ENCODE measurements at regions not wholly inside any gene's neighbourhood (a gene's known extent, or its start where the extent isn't known, plus 50 kb on each side); places are given as distances from the start of the nearest gene placed in this dataset.

DNA sequence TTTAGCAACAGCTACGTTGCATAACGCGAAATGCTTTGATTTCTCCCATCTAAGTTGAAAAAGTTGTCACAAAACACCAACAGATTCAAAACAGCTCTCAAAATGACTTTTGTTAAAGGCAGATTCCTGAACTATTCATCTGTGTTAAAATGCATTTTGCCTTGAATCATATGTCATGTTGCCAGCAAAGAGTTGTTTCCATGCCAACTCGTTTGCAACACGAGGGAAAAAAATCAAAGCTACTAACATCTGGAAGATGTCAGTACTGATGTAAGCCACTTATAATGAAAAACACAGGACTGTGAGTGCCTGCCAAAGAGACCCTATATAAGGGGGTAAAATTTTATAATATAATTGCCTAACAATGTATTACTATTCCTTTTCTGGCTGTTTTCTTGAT lies 182.7 kb upstream of the PTBP2 start:
- Histone ChIP-seq H3K9me1 (replicated peaks; ENCODE audit: control insufficient read depth, extremely low read depth, insufficient read depth, low read length) (no peaks in the 10 kb centered on the region), H3K4me2 (ENCODE audit: insufficient read depth, low read length) (no peak overlapping the region), H3K9me3 (replicated peaks; ENCODE audit: control insufficient read depth, insufficient read depth, low read length) (no peaks in the 10 kb centered on the region), H3K4me3 (replicated peaks in 1 of 3; ENCODE audit: insufficient read depth in 1 of 3, low read depth in 1 of 3, low read length in 3 of 3) (no peak overlapping the region), H2AFZ (ENCODE audit: low read depth, low read length) (no peak overlapping the region), H3K36me3 (ENCODE audit: control insufficient read depth in 2 of 2, extremely low read depth in 1 of 2, insufficient read depth in 2 of 2, low read length in 2 of 2) (no peaks in the 10 kb centered on the region), H3K4me1 (ENCODE audit: control insufficient read depth, extremely low read depth, insufficient read depth, low read length) (no peaks in the 10 kb centered on the region), H3K79me2 (ENCODE audit: control insufficient read depth, insufficient read depth, low read length) (no peaks in the 10 kb centered on the region), H4K20me1 (replicated peaks; ENCODE audit: control insufficient read depth, extremely low read depth, insufficient read depth, low read length) (no peaks in the 10 kb centered on the region), H3K27ac (ENCODE audit: insufficient read depth, low read depth, low read length) (no peak overlapping the region), H3K9ac (replicated peaks; ENCODE audit: extremely low read depth, insufficient read depth, low read length) (no peak overlapping the region), H3K27me3 (ENCODE audit: control insufficient read depth in 2 of 2, insufficient read depth in 2 of 2, low read length in 2 of 2) (peaks cover 0 to 5% of the 10 kb centered on the region in 2 experiments)
- TF ChIP-seq POLR2AphosphoS5 (IDR thresholded peaks at IDR 0.05; ENCODE audit: insufficient read depth, low read depth, low read length) = no peak
- TF ChIP-seq FOS (IDR thresholded peaks at IDR 0.05; ENCODE audit: borderline replicate concordance, insufficient read depth, low read length) = no peak
- TF ChIP-seq, protein P1, sequence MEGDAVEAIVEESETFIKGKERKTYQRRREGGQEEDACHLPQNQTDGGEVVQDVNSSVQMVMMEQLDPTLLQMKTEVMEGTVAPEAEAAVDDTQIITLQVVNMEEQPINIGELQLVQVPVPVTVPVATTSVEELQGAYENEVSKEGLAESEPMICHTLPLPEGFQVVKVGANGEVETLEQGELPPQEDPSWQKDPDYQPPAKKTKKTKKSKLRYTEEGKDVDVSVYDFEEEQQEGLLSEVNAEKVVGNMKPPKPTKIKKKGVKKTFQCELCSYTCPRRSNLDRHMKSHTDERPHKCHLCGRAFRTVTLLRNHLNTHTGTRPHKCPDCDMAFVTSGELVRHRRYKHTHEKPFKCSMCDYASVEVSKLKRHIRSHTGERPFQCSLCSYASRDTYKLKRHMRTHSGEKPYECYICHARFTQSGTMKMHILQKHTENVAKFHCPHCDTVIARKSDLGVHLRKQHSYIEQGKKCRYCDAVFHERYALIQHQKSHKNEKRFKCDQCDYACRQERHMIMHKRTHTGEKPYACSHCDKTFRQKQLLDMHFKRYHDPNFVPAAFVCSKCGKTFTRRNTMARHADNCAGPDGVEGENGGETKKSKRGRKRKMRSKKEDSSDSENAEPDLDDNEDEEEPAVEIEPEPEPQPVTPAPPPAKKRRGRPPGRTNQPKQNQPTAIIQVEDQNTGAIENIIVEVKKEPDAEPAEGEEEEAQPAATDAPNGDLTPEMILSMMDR (IDR thresholded peaks at IDR 0.05; ENCODE audit: extremely low read depth in 1 of 2, insufficient read depth in 1 of 2, low read depth in 1 of 2, low read length in 2 of 2) = no peak
- TF ChIP-seq JUN (IDR thresholded peaks at IDR 0.05; ENCODE audit: borderline replicate concordance, insufficient read depth, insufficient read length, low read depth) = no peak
- TF ChIP-seq POLR2A (IDR thresholded peaks at IDR 0.05; ENCODE audit: low read depth, low read length) = no peak
- intact Hi-C loops (cut with micrococcal nuclease) = no loop called here
- dilution Hi-C loops (cut with MboI; ENCODE audit: extremely low pct_ligation_motif_present, low sequenced_read_pairs) = no loop called here
- ChIA-PET CTCF (no interaction called here), POLR2A (no interaction called here)
- no TSS peak for BruUV-seq (replicated peaks)
- no peak for FAIRE-seq
- no peak for DNase-seq (ENCODE audit: low read depth, low spot score)

DNA sequence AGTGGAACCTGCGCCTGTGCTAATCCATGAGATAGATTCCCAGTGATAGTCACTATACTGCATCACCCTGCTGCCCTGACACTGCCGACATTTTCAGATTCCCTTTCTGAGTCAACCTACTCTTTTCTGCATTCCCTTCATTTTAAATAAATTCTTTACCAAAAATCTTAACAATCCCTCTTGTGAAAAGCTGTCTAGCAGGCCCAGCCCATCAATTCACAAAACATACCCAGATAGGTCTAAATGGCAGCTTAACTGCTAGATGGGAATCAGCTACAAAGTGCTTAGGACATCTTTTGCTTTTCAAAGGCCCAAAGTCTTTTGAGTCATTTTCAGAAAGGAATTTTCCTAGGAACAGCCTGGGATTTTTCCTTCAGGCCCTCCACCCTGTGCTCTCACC lies 180.1 kb upstream of the PTBP2 start:
- Histone ChIP-seq H3K4me2 (ENCODE audit: insufficient read depth, low read length) (no peak overlapping the region), H3K9me3 (replicated peaks; ENCODE audit: control insufficient read depth, insufficient read depth, low read length) (no peaks in the 10 kb centered on the region), H3K27ac (ENCODE audit: insufficient read depth, low read depth, low read length) (no peak overlapping the region), H3K9me1 (replicated peaks; ENCODE audit: control insufficient read depth, extremely low read depth, insufficient read depth, low read length) (no peaks in the 10 kb centered on the region), H3K4me3 (replicated peaks in 1 of 3; ENCODE audit: insufficient read depth in 1 of 3, low read depth in 1 of 3, low read length in 3 of 3) (no peak overlapping the region), H2AFZ (ENCODE audit: low read depth, low read length) (no peak overlapping the region), H3K79me2 (ENCODE audit: control insufficient read depth, insufficient read depth, low read length) (no peaks in the 10 kb centered on the region), H3K27me3 (ENCODE audit: control insufficient read depth in 2 of 2, insufficient read depth in 2 of 2, low read length in 2 of 2) (peaks cover 0 to 2% of the 10 kb centered on the region in 2 experiments), H3K4me1 (ENCODE audit: control insufficient read depth, extremely low read depth, insufficient read depth, low read length) (no peaks in the 10 kb centered on the region), H4K20me1 (replicated peaks; ENCODE audit: control insufficient read depth, extremely low read depth, insufficient read depth, low read length) (no peaks in the 10 kb centered on the region), H3K9ac (replicated peaks; ENCODE audit: extremely low read depth, insufficient read depth, low read length) (no peak overlapping the region), H3K36me3 (ENCODE audit: control insufficient read depth in 2 of 2, extremely low read depth in 1 of 2, insufficient read depth in 2 of 2, low read length in 2 of 2) (no peaks in the 10 kb centered on the region)
- dilution Hi-C loops (cut with MboI; ENCODE audit: extremely low pct_ligation_motif_present, low sequenced_read_pairs) = no loop called here
- BruUV-seq (replicated peaks) = no TSS peak
- DNase-seq (ENCODE audit: low read depth, low spot score) = no peak
- TF ChIP-seq POLR2A (IDR thresholded peaks at IDR 0.05; ENCODE audit: low read depth, low read length) (no peak), GATA2 (IDR thresholded peaks at IDR 0.05; ENCODE audit: insufficient read depth, insufficient read length, low read depth, low read length) (no peak)
- intact Hi-C loops (cut with micrococcal nuclease) = no loop called here
- ChIA-PET POLR2A (no interaction called here), CTCF (no interaction called here)
- FAIRE-seq = no peak

All from endothelial cell of umbilical vein (primary cell).